GM19438 (cell line): ENCODE measurements at regions not wholly inside any gene's neighbourhood (a gene's known extent, or its start where the extent isn't known, plus 50 kb on each side); places are given as distances from the start of the nearest gene placed in this dataset.

Experiments used
- ATAC-seq: cut with Tn5 transposase; IDR thresholded peaks from one replicate; pipeline ENCODE4 v1.9.1; 2021; ENCODE audit warnings: low read depth; ENCODE audit not compliant: unreplicated experiment

DNA sequence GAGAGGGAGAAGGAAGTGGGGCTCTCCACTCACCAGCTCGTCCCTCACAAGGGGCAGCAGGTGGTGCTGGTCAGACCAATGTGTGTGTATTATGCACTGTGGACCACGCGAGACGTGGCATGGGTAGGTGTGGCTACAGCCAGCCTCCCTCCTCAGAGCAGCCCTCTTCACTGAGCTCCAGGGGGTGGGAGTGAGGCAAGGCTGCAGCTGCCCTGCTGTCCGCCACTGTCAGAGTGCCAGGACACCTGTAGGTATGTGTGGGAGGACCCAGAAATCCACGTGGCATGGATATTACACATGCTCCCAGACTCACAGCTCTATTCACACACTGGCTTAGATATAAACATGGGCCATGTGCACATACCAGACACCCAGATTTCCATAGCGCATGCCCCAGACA lies 90.3 kb downstream of the VEGFA start:
- no peak for ATAC-seq

DNA sequence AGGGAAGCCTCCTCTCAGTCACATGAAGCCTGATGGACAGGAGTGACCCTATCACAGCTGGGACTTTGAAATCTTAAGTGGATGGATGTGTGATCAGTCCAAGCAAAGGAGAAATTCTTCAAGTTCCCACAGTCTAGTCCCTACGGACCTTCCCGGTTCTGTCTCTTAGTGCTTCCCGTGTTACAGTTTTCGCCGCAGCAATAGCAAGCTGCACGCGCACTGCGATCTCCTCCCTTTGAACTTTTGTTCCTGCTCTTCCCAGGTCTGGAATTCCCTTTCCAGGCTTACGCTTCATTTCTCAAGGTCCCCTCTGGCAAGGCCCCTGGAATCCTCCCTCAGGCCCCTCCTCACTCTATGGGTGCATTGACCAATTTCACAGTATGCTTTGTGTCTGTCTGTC lies 89.2 kb downstream of the VEGFA start:
- no peak for ATAC-seq

DNA sequence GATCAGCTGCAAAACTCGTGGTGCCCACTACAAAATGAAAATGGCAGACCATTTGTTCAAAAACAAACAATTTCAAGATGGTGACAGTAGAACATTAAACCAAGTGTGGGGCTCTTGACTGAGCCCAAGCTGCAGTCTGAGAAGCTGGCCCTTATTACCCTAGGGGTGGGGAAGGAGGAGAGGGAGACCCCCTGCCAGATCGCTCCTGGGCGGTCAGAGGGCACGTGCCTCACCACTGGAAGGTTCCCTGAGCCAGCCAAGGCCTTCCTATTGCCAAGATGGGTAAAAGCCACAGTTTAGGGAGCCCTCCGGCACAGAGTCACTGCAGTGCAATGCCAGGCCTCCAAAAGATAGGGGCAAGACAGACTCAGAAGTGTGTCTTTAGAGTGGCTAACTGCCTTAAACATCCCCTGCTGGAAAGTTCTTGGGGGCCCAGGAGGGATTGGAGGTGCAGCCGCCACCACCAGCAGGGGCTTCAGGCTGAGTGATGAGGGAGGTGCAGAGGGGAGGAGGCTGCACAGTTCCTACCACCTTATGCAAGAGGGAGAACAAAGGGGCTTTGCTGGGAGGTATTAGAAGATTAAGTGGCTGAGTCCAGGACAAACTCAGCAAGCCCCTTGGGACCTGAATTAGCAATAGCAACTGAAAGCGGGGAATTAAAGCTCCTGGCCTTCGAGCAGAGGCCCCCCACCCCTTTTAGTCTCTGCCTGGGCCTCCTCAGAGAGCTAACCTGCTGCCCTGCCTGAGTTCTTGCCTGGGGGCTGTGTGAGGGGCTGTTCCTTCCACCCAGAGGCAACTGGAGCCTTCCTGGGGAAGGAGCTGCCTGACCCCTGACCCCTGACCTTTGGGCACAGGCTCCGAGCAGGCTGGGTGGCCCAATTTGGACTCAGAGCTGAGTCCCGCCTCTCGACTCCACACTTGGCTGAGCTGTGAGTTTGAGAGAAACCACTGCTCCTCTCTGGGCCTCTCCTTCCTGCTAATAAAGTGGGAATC lies 88.4 kb downstream of the VEGFA start:
- ATAC-seq: no peak

DNA sequence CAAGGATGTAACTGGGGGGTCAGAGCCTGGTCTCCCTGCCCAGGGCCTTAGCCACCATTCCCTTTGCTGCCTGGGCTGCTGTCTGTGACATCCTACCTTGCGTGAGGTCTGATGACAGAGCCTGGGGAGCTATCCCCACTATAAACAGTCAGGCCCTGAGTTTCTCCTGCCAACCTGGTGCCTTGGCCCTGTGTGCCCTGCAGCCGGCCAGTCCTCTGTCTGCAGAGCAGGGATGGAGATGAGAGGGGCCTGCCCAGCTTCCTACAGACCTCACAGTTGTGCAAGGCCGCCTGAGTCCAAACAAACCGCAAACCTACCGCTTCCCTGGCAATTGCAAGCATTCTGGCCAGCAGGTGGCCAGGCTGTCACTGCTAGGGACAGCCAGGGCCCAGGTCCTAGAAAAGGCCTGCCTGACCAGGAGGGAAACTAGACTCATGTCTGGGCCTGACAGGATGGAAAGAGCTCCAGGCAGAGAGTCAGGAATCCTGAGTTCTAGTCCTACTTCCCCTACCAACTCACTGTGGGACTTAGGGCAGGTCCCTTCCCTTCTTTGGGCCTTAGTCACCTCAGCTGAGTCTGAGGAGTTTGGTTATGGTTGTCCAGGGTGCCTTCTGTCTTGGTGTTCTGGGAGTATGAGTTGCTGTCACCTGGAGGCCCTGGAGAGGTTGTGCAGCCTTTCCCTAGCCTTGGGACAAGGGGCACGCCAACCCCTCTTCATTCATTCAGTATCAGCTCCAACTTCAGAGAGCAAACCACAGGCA lies 86.2 kb downstream of the VEGFA start:
- no peak for ATAC-seq

DNA sequence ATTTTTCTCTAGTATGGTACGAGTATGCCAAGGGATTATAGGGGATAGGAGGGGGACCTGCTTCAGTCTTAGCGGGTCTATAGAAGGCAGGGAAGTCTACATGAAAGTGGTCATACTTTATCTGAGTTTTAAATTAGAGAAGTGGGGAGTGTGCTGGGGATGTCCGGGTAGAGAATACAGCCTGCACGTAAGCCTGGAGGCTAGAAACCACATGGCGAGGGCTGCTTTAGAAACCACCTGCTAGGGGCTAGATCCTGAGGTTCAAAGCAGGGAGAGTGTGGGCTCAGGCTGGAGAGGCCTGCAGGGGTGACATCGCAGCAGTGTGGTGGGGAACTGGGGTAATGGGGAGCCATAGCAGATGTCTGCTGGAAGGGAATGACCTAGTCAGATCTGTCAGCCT lies 85.2 kb downstream of the VEGFA start:
- no peak for ATAC-seq

DNA sequence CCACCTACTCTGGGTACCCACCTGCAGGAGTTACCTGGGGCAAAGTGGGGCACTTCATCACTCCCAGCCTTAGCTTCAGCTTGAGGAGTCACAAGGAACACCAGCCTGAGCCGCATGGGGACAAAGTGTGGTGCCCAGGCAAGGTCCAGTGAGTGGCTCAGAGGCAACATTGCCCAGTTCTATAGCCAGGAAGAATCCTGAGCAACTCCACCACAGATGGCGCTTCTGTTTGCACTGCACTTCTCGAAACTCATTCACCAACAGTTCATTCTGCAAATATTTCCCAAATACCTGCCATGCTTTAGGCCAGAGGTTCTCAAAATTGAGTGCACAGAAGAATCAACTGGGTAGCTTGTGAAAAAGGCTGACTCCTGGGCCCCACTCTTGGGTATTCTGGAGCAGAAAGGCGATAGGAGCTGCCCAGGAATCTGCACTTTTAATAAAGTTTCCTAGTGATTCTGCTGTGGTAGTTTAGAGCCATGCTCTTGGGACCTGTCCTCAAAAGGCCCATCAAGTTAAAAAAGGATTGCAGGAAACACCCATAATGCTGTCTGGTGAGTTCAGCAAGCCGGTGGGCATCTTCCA lies 83.1 kb downstream of the VEGFA start:
- ATAC-seq: no peak

DNA sequence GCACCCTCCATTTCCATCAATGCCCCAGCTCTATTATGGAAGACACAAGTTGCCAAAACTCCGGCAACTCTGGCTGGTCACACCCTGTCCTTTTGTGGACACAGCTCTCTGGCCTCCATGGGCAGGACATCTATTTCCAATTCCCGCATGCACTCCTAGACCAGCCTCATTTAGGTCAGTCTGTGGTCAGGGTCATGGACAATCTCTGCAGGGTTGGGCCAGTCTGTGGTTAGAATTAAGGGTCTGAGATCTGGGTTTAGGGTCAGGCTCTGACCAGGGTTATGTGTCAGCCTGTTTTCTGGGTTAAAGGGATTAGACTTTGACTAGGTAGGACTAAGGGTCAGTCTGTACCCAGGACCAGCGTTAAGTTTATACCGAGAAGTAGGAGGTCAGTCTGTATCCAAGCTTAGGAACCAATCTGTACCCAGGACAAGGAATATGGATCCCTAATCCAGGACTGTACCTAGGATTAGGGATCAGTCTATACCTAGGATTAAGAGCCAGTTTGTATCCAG lies 82.4 kb downstream of the VEGFA start:
- ATAC-seq: no peak

GRCh38 chr6:43851204-43851865 lies 81.3 kb downstream of the VEGFA start:
- no peak for ATAC-seq

DNA sequence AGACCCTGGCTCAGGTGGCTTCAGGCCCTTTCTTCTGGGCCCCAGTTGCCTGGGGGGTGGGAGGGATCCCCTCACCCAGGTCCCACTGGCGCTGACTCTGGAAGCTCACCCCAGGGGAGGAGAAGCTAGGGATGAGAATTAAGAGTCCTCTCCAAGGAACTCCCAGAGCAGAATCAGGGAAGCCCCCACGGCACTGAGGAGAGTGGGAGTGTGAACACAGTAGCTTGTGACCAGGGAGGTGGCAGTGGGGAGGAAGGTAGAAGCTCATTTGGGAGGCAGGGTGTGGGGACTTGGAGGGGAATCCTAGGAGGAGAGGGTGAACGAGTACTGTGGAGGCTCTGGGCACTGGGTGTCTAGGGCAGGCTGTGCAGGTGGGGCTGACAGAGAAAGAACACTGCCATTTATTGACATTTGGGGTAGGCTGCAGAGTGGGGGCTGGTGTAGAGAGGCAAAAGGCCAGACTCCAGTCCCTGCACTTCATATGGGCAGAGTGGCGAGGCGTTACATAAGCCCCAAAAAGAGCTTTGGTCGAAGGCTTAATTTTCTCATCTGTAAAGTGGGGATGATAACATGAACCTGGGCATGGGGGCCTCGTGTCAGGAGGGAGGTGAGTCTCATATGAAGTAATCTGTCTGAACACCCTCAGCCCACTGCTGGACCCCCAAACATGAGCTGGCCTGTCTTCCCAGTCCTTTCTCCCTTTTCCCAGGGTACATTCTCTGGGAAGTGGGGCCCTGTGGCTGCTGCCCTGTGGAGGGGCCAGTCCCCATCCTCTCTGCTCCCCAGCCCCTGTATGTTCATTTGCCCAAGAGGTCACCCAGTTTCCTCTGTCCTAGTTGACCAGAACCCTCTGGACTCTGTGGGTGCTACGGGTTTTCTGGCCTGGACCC lies 80.5 kb downstream of the VEGFA start:
- no peak for ATAC-seq

GRCh38 chr6:43849844-43850243 lies 79.8 kb downstream of the VEGFA start:
- no peak for ATAC-seq

GRCh38 chr6:43848671-43849391 lies 78.8 kb downstream of the VEGFA start:
- ATAC-seq: no peak

GRCh38 chr6:43847741-43848630 lies 78.0 kb downstream of the VEGFA start:
- ATAC-seq: no peak

DNA sequence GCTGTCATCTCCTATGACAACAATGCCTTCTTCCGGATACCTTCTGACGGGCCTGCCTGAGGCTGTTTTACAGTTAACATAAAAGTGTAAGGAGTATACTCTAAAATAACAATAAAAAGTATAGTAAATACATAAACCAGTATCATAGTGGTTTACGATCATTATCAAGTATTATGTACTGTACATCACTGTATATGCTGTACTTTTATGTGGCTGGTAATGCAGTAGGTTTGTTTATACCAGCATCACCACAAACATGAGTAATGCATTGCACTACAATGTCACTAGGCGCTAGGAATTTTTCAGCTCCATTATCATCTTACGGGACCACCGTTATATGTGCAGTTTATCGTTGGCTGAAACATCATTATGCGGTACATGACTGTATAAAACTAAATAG lies 76.5 kb downstream of the VEGFA start:
- ATAC-seq: no peak

DNA sequence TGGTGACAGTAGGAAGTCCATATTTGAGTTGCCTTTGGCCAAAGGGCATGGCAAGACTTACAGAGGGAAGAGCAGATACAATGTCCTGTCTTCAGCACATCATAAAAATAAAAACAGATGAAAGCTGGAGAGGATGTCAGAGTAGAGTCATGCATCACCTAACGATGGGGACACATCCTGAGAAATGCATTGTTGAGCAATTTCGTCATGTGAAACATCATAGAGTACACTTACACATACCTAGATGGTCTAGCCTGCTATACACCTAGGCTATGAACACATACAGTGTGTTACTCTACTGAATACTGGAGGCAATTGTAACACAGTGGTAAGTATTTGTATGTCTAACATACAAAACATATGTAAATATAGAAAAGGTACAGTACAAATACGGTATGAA lies 75.6 kb downstream of the VEGFA start:
- ATAC-seq: no peak

DNA sequence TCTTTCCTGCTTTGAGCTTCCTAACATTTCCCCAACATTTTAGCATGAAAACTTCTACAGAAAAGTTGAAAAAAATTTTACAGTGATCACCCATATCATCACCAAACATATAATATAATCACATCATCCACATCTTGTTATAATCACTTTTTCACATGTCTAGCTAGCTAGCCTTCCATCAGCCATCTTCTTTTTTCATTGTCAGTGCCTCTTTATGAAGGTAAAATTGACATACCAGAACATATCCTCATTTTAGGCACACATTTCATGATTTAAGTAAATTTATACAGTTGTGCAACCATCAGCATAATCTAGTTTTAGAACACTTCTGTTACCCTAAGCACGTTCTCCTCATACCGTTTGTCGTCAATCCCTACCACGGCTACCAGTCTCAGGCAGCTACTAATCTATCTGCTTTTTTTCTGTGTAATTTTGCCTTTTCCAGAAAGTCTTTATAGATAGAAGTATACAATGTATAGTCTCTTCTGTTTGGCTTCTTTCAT lies 73.7 kb downstream of the VEGFA start:
- ATAC-seq: no peak

DNA sequence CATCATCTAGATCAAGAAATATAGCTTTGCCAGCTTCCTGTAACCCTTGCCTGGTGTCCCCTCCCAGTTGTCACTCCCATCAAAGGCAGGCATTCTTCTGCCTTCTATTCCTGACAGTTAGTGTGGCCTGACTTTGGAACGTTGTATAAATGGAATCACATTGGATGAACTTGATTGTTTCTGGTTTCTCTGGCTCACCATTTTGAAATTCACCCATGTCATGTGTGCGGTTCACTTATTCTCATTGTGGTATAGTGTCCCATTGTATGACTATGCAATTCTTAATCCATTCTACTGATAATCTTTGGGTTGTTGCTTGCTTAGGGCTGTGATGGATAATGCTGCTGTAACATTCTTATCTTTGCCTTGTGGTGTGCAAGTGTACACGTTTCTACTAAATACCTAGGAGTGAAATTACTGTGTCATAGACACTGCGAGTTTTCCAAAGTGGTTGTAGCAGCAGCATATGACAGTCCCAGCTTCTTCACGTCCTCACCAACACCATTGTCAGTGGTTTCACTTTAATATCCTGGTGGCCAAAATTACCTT lies 73.2 kb downstream of the VEGFA start:
- no peak for ATAC-seq

- no peak for ATAC-seq
Observed at GRCh38 chr6:43842231-43842794, 72.3 kb downstream of the VEGFA start.
